ENCODE measurements at regions not wholly inside any gene's neighbourhood (a gene's known extent, or its start where the extent isn't known, plus 50 kb on each side); places are given as distances from the start of the nearest gene placed in this dataset.

DNA sequence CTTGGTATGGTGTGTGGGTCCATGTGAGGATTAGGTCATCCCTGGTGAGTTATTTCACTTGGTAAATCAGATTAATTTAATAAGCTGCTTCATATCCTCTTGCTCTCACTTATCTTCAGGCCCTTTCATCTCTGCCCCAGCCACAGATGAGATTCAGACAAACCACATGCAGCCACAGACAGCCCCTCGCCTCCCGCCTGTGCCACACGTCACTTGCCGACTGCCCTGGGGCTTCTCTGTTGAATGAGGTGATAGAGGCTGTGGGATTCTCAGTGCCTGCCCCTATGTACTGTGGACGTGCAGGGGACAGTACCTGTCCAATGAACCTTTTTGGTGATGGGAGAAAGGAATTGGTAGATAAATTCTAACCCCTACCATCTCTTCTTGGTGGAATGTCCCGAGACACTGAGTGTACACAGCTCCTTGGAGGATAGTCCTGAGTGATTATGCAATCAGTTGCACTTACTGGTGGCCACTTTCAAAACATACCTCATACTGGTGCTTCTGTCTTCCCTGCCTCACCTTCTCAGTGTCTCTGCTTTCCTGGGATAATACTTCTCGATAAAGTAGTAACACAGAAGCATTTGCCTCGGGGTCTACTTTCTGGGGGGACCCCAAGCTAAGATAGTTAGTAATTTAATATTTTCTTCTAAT is 248.7 kb downstream of the TTC6 start:
- TF ChIP-seq POLR2A (IDR thresholded peaks at IDR 0.05), result no peak
- TF ChIP-seq POLR2AphosphoS5 (IDR thresholded peaks at IDR 0.05), result no peak
- TF ChIP-seq, protein P1, sequence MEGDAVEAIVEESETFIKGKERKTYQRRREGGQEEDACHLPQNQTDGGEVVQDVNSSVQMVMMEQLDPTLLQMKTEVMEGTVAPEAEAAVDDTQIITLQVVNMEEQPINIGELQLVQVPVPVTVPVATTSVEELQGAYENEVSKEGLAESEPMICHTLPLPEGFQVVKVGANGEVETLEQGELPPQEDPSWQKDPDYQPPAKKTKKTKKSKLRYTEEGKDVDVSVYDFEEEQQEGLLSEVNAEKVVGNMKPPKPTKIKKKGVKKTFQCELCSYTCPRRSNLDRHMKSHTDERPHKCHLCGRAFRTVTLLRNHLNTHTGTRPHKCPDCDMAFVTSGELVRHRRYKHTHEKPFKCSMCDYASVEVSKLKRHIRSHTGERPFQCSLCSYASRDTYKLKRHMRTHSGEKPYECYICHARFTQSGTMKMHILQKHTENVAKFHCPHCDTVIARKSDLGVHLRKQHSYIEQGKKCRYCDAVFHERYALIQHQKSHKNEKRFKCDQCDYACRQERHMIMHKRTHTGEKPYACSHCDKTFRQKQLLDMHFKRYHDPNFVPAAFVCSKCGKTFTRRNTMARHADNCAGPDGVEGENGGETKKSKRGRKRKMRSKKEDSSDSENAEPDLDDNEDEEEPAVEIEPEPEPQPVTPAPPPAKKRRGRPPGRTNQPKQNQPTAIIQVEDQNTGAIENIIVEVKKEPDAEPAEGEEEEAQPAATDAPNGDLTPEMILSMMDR (IDR thresholded peaks at IDR 0.05), result no peak

All from upper lobe of left lung (tissue), 4 donors.